IPS DF 19.7 (cell line): ENCODE measurements at regions not wholly inside any gene's neighbourhood (a gene's known extent, or its start where the extent isn't known, plus 50 kb on each side); places are given as distances from the start of the nearest gene placed in this dataset.
A peak's percentile ranks its signal among the peaks of the same experiment; 100 is the strongest.
"Not testable (repeated sequence)": the region's sequence is repeated elsewhere in the genome, so short reads cannot be mapped to it uniquely, and the experiment has no call there.

Experiments used
- DNase-seq: peaks from one replicate; pipeline ENCODE4 v3.0.0-alpha.2; 2013; ENCODE audit warnings: low read depth, low spot score

DNA sequence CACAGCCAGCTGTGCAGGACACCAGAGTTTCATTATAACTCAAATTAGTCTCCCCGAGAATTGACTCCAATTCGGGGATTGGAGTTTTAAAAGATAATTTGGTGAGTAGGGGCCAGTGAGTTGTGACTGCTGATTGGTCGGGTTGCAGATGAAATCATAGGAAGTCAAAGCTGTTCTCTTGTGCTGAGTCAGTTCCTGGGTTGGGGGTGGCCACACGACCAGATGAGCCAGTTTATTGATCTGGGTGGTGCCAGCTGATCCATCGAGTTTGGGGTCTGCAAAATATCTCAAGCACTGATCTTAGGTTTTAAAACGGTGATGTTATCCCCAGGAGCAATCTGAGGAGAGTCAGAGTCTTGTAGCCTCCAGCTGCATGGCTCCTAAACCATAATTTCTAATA, 82.7 kb upstream of the SLC66A3 start:
- DNase-seq = no peak

DNA sequence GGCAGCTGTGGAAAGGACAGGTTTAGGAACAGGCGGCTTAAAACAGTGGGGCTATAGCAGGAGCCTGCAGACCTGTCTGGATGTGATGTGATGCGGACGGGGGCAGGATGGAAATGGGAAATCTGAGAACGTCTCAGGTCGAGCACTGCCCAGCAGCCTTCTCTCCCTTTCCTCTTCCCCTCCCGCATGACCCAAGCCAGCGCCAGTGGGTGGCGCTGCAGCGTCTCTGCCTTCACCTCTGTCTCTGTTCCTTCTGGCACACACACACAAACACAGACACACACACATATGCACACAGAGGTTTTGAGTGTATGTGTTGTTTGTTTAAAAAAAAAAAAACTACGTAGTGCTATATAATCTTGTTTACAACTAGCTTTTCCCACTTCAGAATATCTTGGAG, 82.0 kb upstream of the SLC66A3 start:
- peak; percentile 60 for DNase-seq

DNA sequence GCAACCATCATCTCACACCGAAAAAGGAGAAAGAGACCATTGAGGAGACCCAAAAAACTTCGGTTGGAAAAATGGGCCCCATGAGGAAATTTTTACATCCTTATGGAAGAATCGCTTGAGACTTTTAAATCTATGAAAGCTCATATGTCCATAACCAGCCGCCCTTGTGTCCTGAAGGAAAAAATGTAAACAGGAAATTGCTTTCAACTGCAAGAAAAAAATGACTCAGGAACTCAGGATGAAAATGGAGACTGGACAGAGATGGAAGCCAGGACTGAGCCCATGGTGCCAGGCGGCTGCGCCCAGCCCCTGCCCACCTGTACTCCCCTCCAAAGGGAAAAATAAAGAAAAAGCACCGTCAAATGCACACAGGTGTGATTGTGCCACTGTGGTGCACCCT, 81.5 kb upstream of the SLC66A3 start:
- no peak for DNase-seq

DNA sequence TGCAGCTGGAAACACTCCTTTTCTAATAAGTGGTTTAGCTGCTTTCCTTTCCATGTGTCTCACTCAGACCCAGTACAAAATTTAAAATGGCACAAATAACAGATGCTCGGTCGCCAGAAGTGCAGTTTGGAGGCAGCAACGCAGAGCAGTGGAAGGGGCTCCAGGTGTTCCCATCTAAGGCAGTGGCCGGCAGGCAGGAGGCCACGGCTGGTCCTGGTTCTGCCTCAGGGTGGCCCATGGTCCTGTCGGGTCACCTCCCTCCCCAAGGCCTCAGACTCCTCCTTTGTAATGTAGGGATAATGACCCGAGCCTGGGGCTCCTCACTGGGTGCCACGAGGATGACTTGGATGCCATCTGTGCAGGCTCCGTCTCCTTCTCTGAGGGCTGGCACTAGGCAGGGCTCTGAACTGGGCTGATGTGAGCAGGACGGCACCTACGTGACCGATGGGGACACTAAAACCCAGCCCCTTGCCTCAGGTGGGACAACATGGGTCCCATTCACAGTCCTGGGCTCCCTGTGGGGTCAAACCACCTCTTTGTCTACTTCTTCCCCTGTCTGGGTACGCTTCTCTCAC, 80.9 kb upstream of the SLC66A3 start:
- DNase-seq = no peak

DNA sequence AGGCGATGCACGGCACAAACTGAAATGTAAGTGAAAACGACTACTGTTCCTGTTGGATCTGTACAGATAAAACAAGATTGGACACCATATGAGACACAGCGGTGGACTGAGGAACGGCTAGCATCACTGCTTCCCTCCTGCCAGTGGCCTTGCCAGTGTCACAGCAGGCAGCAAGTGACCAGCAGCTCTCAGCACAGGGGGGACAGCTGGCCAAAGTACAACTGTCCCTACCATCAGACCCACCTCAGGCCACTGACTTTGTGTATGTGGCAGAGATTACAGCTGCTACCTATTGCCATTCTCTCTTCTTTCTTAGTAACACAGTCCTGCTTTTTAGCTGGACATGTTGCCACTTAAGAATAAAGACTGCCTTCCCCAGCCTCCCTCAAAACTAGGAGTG, 80.0 kb upstream of the SLC66A3 start:
- no peak for DNase-seq

DNA sequence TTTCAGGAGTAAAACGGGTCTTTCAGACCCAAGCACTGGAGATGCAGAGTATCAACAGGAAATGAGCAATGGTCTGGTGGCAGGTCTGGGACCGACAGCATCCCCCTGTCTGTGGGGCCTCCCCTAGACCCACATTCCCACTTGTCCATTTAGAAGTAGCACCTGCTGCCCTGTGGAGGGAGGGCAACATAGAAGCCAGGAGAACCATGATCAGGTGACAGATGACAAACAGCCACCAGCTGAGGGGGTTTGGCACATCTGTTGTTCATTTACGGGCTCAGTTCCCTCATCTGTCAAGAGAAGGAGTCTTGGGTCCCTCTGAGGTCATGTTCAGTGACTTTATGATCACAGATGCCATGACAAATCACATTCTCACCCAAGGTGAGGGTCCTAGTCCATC, 77.9 kb upstream of the SLC66A3 start:
- no peak for DNase-seq

DNA sequence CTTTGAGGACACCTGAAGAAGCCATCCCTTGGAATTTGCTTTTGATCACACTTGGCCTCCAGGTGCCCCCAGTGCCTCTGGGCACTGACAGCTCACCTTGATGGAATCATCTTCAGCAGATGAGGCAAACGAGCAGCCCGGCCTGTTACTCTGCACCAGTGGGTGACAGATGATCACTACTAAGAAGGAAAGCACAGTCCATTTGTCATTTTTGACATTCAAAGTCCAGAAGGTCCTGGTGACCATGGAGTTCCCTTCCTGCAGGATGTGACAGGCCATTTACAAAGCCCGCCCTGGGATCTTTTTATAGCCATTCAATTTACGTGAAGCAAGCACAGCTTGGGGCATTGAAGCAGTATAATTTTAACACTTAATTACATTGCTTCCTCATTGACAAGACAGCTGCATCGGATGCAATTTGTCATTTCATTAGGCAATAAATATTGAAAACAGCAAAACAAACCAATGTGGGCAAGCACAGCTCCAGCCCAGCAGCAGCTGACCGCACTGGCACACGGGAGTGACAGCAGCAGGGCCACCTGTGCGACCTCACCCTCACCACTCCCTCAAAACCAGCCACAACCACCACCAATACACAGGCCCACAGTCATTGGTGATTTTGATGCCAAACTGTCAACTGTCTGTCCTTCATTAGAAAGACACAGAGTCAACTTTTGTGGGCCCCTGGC, 76.0 kb upstream of the SLC66A3 start:
- DNase-seq = no peak

DNA sequence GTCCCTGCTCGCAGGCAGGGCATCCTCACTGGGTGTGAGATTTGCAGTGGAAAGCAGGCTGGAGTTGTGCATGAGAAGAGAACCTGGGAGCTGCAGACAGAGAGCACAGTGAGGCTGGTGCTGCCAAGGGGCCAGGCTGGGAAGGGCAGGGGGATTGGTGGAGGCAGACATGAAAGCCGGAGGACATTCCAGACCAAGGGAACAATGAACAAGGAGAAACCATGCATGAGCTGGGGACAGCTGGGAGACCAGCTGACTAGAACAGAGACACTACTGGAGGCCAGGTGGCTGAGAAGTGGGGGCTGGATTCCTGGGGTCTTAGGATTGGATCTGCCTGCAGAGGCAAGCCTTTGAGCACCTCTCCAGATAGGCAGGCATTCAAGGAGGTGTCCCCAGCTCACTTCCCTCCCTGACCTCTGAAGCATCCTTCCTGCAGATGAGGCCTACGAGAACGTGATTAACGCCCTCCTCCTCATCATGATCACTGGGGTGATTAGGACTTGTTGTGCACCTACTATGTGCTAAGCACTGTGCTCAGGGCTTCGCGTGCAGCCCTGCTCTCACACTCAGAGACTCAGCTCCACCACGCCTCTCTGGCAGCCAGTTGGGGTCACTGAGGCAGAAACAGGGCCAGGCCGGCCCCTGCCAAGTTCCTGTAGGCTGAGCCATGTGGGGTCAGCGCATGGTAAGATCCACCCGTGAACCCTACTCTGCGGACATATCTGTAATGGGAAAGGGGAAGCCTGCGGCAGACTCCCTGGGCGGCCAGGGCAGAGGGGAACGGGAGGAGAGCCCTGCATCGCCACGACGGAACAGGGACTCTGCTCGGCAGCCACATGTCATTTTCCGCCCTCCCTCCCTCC, 74.8 kb upstream of the SLC66A3 start:
- DNase-seq = no peak

DNA sequence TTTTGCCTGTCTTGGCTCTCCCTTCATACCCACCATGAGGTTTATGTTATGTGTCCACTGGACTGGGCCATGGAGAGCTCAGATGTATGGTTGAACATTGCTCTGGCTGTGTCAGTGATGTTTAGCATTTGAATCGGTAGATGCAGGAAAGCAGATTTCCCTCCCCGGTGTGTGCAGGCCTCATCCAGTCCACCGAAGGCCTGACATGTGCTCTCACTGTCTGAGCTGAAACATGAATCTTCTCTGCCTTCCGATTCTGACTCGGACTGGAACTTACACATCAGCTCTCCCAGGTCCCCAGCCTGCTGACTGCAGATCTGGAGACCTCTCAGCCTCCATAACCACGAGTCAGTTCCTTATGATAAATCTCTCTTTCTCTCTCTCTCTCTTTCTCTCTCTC, 72.4 kb upstream of the SLC66A3 start:
- no peak for DNase-seq

DNA sequence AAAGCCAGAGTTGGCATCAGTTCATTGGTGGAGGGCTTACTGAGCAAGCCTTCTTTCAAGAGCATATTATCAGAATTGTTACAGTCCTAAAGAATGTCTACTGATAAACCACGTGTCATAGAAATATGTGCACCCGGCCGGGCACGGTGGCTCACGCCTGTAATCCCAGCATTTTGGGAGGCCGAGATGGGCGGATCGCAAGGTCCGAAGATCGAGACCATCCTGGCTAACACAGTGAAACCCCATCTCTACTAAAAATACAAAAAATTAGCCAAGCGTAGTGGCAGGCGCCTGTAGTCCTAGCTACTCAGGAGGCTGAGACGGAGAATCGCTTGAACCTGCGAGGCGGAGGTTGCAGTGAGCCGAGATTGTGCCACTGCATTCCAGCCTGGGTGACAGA, 66.4 kb upstream of the SLC66A3 start:
- not testable (repeated sequence) for DNase-seq

DNA sequence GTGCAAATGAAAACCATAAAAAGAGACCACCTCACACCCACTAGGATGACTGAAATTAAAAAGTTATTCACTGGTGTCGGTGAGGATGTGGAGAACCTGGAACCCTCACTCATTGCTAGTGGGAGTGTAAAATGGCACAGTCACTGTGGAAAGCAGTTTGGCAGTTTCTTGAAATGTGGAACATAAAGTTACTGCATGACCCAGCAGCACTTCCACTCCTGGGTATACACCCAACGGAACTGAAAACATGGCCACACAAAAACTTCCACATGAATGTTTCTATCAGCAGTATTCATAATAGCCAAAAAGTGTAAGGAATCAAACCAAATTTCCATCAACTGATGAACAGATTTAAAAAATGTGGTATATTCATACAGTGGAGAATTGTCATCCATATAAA, 65.1 kb upstream of the SLC66A3 start:
- DNase-seq = no peak

DNA sequence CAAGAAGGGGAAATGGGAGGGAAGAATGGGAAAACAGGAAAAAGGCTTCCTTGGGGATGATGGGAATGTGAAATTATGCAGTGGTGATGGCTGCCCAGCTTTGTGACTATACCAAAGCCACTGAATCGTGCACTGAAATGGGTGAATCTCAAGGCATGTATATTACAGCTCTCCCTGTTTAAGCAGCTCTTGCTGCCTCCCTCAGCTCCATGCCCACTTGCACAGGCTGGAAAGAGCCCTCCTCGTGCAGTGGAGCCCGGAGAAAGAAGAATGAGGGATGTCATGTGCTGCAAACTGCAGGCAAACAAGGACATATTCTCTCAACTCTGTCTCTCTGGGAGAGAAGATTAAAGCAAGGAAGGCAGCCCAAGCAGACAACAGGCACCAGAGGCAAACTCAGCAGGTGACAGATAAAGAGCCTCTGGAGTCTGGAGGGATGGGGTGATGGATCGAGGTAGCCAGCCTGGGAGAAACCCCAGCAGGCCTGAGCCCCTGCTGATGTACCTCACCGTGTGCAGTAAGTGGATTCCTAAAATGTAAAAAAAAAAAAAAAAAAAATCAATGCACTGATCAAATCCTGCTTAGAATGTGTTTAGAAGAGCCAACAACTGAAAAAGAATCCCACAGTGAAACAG, 62.4 kb upstream of the SLC66A3 start:
- DNase-seq = no peak

DNA sequence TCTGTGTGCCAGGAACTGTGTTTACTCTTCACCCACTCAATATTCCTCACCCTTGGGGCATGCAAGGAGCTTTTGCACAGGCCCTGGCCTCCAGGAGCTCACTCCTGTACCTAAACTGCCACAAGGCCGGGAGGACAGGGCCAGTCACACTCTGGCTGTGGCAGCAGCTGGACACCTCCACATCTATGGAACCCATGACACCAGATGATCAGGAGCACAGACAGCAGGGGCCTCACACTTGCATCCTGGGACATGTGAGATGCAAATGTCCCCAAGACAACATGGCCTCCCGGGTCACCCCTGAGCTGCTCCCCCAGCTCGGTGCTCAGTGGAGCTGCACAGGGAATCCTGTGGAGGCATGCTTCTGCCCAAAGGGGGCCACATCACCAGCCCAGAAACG, 61.8 kb upstream of the SLC66A3 start:
- no peak for DNase-seq

DNA sequence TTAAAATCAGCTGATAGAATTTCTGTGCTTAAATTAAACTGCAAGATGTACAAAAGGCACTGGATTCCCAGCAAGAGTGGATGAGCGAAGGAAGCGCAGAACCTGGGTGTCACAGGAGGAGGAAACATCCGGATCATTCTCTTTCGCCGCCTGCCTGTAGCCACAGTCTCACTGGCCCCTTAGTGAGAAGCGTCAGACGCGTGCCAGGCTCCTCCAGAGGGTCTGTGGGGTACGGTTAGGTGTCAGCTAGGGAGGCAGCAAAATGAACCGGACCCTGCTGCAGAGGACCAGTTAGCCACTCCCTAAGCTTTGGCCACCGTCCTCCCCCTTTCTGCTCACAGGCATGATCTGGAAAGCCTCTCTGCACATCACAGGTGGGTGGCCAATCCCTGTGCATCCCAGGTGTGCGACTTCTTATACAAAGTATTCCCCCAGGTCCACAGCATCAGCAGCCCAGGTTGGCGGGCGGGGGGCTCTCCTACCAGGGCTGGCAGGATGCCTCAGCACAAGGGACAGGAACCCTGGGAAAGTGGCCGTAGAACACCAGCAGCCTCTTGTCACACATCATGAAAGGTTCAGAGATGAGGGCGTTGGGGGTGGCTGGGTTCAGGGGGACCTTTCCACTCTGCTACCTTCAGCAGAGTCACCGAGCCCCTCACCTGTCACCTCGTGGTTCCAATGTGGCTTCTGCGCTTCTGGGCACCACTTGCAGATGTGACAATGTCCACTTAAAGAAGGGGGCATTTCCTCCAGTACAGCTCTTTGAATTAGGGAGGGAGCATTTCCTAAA, 61.1 kb upstream of the SLC66A3 start:
- DNase-seq = no peak

DNA sequence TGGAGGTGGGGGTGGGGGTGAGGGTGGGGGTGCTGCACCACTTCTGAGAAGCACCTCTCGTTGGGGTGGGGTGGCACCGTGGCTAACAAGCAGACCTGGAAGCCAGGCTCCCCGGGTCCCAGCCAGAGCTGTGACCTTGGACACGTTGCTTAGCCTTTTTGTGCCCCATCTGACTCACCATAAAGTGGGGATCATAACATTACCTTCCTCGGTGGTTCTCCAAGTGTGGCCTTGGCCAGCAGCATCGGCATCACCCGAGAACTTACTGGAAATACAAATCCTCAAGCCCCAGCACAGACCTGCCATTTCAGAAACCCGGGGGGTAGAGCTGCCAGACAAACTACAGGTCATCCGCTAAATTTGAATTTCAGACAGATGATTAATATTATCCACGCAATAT, 58.7 kb upstream of the SLC66A3 start:
- no peak for DNase-seq

DNA sequence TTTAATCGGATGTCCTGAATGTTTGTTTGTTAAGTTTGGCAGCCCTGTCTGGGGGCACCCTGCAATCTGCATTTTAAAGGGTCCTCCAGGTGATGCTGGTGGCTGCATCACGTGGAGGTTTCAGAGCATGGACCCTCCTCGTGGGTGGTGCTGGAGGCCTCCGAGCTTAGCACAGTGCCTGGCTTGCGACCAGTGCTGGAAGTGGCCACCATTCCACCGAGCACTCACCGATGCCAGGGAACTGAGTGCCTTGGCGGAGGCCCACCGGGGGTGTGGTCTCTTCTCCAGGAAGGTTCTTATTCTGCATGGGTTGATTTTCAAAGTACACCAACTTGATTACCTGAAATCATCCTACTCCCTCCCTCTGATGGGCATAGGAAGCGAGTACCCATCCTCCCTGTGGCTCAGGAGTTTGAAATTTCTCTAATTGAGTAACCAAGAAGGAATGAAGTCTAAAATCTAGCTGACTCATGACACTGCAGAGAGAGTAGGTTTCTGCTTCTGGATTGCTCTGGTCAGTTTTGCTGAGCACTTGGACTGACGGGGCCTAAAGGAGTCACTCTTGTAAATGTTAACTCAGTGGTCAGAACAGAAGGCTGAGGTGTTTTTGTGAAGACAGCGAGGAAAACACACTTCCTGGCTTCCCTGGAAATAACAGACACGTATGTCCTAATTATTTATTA, 58.1 kb upstream of the SLC66A3 start:
- no peak for DNase-seq

DNA sequence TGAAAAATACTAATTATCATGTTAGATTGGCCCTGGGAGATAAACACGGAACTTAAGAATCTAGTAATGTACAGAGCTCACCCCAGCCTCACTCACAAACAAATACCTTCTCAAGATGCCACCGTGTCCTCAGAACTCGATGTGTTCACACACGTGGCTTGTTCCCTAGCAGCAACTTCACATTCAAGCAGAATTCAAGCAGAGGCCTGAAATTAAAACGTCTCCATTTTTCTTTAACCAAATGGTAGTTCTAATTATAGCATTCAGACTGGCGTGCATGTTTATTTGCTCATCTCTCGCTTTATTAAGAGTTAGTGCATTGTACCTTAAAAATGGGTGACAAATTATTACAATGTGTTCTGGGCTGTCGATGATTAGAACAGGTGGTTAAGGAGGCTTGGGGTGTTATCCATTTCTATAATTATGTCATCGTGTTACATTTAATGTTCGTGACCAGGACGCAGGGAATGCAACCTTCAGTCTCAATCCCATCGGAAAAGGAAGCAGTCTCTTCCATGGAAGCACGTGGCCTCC, 57.3 kb upstream of the SLC66A3 start:
- DNase-seq = no peak

DNA sequence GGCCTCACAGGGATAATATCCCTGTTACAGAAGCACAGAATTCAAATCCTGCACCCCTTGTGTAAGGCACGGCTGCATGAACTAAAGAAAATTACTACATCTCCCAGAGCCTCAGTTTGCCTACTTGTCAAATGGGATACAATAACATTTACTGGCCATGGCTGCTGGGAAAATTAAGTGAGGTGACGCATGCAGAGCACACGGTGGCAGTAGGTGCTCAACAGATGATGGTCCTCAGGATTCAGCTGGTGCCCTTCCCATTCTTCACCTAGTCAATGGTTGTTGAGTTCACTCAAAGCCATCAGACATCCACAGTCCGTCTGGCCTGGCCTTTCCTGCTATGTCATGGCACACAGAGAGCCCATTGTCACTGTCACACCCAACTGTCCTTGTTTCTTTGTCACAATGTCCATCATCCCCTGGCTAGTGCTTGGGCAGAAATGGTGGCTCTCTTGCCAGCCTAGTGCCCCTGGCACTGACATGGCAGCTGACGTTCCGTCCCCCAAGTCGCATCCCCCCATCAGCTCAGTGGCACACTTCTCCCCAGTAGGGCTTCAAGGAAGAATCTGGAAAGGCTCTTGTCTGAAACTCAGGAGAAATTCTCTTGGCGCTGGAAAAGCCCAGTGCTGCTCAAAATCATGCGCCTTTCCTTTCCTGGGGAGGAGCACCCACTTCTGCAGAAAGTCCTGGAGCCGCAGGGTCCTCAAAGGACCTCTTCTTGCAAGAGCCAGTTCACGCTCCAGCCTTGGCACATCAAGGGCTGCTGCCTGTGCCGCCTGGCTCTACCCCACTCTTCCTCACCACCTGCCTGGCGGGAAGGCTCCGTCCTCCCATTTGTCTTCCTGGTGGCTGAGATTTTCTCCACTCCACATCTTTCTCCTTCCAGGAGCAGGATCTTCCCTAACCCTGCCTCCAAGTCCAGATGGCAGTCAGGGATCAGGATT, 55.9 kb upstream of the SLC66A3 start:
- no peak for DNase-seq

DNA sequence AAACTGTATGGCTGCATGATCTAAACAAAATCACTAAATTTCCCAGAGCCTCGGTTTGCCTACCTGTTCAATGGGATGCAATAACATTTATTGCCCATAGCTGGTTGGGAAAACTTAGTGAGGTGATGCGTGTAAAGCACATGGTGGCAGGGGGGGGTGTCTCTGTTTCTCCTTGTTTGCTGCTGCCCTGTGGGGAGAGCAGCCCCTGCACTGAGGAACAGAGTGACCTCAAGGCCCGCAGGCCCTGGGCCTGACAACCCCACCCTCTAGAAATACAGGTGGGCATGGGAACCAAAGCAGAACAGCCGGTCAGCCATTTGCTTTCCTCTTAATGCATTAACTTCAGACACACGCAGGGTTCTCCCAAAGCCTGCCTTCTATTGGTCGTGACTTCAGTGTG, 55.1 kb upstream of the SLC66A3 start:
- DNase-seq = no peak

DNA sequence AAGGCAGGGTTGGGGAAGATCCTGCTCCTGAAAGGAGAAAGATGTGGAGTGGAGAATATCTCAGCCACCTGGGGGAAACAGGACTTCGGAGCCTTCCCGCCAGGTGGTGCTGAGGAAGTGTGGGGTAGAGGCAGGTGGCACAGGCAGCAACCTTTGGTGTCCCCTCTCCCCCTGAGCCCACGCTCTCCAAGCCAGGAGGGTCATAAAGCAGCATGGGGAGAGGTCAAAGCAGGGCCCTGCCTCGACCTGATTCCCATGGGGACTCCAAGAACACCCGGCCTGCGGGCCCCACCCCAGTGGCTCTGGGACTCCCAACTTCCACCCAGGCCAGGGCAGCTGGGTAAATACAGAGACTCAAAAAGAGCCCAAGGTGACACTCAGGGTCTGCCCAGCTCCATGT, 54.3 kb upstream of the SLC66A3 start:
- DNase-seq = no peak
